ENCODE measurements at regions not wholly inside any gene's neighbourhood (a gene's known extent, or its start where the extent isn't known, plus 50 kb on each side); places are given as distances from the start of the nearest gene placed in this dataset.

DNA sequence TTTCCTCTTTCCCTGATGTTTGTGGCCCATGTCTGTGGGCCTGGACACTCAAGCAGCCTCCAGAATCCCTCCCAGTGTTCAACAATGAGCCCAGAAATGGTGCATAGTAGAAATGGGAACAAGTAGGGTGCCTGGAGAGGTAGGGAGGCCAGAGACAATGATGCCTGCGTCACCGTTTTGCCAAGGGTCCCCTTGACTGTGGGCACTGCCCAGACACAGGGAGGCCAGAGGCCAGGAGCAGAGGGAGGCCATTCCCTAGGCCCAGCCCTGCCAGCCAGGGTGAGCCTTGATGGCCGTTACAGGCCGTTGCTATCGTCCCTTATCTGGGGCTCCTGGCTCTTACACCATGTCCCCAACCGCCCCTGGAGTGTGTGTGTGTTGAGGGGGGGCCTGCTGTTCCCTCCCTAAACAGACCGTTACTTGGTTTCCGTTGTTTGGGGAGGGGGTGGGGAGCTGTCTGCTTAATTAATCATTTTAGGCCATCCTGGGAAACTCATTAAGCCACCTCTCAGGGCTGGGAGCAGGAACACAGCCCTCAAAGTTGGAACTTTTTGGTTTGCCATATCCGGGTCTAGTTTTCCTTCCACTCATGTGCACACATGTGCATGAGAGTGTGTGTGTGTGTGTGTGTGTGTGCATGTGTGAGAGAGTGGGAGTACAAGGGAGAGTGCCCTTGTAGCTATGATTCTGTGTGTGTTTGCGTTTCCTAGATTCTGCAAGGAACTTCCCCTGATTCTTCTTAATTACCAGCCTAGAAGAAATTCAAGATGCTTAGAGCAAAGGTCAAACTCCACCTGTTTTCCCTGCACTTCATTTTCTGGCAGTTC is 135.2 kb upstream of the HAAO start:
- TF ChIP-seq, protein P1, sequence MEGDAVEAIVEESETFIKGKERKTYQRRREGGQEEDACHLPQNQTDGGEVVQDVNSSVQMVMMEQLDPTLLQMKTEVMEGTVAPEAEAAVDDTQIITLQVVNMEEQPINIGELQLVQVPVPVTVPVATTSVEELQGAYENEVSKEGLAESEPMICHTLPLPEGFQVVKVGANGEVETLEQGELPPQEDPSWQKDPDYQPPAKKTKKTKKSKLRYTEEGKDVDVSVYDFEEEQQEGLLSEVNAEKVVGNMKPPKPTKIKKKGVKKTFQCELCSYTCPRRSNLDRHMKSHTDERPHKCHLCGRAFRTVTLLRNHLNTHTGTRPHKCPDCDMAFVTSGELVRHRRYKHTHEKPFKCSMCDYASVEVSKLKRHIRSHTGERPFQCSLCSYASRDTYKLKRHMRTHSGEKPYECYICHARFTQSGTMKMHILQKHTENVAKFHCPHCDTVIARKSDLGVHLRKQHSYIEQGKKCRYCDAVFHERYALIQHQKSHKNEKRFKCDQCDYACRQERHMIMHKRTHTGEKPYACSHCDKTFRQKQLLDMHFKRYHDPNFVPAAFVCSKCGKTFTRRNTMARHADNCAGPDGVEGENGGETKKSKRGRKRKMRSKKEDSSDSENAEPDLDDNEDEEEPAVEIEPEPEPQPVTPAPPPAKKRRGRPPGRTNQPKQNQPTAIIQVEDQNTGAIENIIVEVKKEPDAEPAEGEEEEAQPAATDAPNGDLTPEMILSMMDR (conservative IDR thresholded peaks at IDR 0.05; ENCODE audit: low read depth) = no peak
- POLR2A ChIA-PET (ENCODE audit: low non-redundant PET) = interaction anchor here (0.7 kb wide), 1 partner anchor 244 kb away, joined by 3 read pairs; no protein-coding TSS in a partner anchor
- no peak for DNase-seq (ENCODE audit: low spot score)
- H3K27ac ChIP-seq = peak overlapping the region; percentile 85
- CTCF ChIA-PET = interaction anchor here (0.6 kb wide), 1 partner anchor 590 kb away, joined by 3 read pairs; no protein-coding TSS in a partner anchor

DNA sequence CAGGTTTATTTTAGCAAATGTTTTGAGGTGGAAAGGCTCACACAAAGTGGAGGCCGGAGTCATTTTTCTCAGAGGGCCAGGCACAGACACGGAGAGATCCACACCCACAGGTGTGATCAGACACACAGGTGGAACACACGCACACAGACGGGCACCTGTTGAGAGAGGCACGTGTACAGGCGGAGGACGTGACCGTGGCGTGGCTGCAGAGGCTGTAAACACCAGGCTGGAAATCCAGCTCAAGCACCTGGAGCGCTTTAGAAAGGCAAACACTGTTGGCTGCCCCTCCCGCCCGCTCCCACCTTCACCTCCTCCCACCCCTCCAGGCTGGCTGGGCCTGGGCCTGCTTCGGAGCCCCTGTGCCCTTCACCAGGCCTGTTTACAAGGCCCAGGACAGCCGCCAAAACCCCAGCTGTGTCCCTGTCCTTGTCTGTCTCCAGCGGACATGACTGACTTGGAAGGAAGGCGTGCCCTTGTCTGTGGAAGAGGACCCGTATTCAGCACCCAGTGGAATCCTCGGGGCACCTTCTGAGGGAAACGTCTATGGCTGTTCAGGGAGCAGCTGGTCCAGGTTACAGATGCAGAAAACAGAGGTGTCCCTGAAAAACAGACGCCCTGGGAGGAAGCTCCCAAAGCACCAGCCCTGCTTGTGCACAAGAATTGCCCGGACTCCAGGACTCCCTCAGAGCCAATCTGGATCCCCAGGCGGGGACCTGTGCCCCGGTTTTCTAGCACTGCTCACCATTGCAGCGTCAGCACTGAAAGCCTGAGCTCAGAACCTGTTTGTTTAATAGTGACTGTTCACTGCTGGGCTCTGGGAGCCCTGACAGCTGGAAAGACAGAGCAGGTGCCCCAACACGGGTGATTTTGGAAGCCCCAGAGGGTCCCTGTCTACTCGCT is 134.3 kb upstream of the HAAO start:
- POLR2A ChIA-PET (ENCODE audit: low non-redundant PET) = interaction anchor here (0.7 kb wide), 1 partner anchor 243 kb away, joined by 3 read pairs; no protein-coding TSS in a partner anchor
- peak overlapping the region; percentile 85 for H3K27ac ChIP-seq
- no peak for DNase-seq (ENCODE audit: low spot score)
- CTCF ChIA-PET = no interaction called here
- TF ChIP-seq, protein P1 (conservative IDR thresholded peaks at IDR 0.05; ENCODE audit: low read depth) = no peak

DNA sequence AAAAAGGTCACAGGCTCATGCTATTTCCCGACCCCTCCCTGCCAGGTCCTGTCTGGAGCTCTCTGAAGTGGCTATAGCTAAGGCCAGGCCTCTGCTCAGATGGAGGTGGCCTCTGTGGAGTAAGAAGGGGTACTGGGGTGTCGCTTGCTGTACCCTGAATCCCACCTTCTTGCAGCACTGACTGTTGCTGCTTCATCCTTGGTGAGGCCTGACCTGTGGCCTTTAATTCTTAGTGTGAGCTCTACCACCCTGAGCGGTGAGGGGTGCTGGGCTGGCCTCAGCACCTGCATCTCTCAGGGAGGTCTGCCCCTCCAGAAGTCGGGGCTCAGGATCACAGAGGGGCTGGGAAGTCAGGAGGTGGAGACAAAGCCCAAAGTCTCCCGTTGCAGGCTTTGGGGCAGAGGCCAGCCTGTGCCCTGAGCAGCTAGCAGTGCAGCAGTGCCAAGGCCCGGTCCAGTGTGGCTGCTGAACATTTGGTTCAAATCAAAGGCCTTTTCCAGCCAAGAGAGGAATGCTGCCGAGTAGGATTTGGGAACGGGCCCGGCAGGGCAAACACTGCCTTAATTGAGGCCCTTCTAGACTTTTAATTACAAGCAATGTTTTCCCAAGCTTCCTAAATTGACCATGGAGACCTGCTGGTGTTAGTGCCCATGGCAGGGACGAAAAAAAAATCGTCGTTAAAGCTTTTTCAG is 133.5 kb upstream of the HAAO start:
- TF ChIP-seq, protein P1 (conservative IDR thresholded peaks at IDR 0.05; ENCODE audit: low read depth) = no peak
- H3K27ac ChIP-seq = peak overlapping the region; percentile 85
- DNase-seq (ENCODE audit: low spot score) = no peak
- ChIA-PET POLR2A (ENCODE audit: low non-redundant PET) (no interaction called here), CTCF (interaction anchor here (0.5 to 1.1 kb wide), 2 partner anchors 68 to 303 kb away, joined by 3 to 5 read pairs; no protein-coding TSS in a partner anchor)

DNA sequence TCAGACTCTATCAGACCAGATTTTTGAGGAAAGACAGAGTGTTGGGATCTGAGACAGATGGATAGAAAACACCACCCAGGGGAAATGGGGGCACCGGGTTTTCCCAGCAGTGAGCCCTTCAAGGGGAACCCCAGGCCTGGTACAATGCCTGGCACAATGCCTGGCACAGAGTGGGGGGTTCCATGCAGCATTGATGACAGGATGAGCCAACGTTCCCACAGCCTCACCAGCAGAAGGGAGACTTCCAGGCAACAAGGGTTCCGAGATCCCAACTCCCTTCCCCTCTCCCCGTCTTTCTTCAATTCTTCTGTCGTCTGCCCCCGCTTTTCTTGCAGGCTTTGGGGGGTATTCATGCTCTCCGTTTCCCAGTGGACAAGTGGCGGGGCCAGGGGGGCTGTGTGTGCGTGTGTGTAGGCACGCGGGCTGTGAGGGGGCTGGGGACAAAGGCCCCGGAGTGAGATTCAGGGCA is 132.1 kb upstream of the HAAO start:
- CTCF ChIA-PET = interaction anchor here (1.1 kb wide), 1 partner anchor 305 kb away, joined by 5 read pairs; no protein-coding TSS in a partner anchor

DNA sequence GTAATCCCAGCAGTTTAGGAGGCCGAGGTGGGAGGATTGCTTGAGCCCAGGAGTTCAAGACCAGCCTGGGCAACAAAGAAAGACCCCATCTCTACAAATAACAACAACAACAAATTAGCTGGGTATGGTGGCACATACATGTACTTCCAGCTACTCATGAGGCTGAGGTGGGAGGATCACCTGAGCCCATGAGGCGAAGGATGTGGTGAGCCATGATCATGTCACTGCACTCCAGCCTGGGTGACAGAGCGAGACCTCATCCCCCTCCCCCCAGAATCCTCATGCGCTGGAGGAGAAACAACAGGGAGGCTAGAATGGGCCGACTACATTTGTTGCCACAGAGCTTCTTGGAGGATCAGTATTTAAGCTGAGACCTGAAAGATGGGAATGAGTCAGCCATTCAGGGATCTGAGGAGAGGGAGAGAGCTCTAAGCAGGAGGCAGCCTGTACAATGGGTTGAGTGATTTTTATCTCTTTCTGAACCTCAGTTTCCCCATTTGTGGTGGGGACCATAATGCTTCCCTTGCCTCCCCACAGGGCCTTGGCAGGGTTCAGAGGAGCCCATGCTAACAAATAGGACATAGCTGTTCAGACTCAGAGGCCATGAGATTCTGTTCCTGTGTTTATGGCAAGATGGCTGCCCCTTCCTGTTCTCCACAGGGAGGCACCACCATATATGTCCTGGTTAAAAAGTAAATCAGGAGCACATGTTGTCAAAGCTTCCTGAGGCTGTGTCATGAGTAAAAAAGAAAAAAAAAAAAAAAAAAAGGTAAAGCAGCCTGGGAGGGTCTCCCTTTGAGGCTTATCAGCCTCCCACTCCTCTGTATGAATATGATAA is 131.4 kb upstream of the HAAO start:
- no peak for DNase-seq (ENCODE audit: low spot score)
- H3K27ac ChIP-seq = peak overlapping the region; percentile 85
- POLR2A ChIA-PET (ENCODE audit: low non-redundant PET) = no interaction called here
- TF ChIP-seq, protein P1 (conservative IDR thresholded peaks at IDR 0.05; ENCODE audit: low read depth) = no peak
- CTCF ChIA-PET = interaction anchor here (0.6 to 1.1 kb wide), 6 partner anchors 10 to 774 kb away, joined by 3 read pairs; no protein-coding TSS in a partner anchor

More for the DNA sequence above, 132.1 kb upstream of the HAAO start:
- TF ChIP-seq, protein P1 (conservative IDR thresholded peaks at IDR 0.05; ENCODE audit: low read depth) = no peak
- H3K27ac ChIP-seq = peak overlapping the region; percentile 85
- POLR2A ChIA-PET (ENCODE audit: low non-redundant PET) = no interaction called here
- DNase-seq (ENCODE audit: low spot score) = no peak

Data from RWPE1 (cell line).